Esophagus squamous epithelium (tissue), 5 donors: ENCODE measurements at regions not wholly inside any gene's neighbourhood (a gene's known extent, or its start where the extent isn't known, plus 50 kb on each side); places are given as distances from the start of the nearest gene placed in this dataset.

Experiments
- DNase-seq: peaks from one replicate; lab custom pipeline; 2025; lab: John Stamatoyannopoulos, UW
- H3K27ac ChIP-seq, 4 donors: fragments of 200-600 bp; sonication (generic); one replicate each; pipeline ENCODE4 v1.5.1; 2016 to 2019; ENCODE audit warnings: mild to moderate bottlenecking in 1 of 4
- H3K27me3 ChIP-seq, 4 donors: fragments of 200-600 bp; sonication (generic); 1 replicate in 3 of 4; 2 replicates in 1 of 4; pipeline versions ENCODE4 v1.5.1 to v1.6.0; 2017 to 2021; ENCODE audit warnings: antibody characterized with exemption in 1 of 4
- H3K36me3 ChIP-seq, 3 donors: fragments of 200-600 bp; sonication (generic); one replicate each; pipeline ENCODE4 v1.5.1; 2016 to 2019
- H3K4me1 ChIP-seq, 3 donors: fragments of 200-600 bp; sonication (generic); one replicate each; pipeline ENCODE4 v1.5.1; 2017 to 2019
- H3K4me3 ChIP-seq, 4 donors: fragments of 200-600 bp; sonication (generic); 1 replicate in 3 of 4; 2 replicates in 1 of 4; pipeline ENCODE4 v1.5.1; 2016 to 2019; ENCODE audit warnings: mild to moderate bottlenecking in 2 of 4, moderate library complexity in 1 of 4
- H3K9me3 ChIP-seq, 3 donors: fragments of 200-600 bp; sonication (generic); one replicate each; pipeline ENCODE4 v1.5.1; 2016 to 2019
- POLR2A ChIP-seq, 4 donors: fragments of 450-650 bp; IDR thresholded peaks; one replicate each; pipeline ENCODE4 v1.6.1; 2017; ENCODE audit warnings: antibody characterized with exemption in 4 of 4, mild to moderate bottlenecking in 4 of 4, moderate library complexity in 3 of 4
- WGBS, 2 donors: methylation state at CpG; one replicate each; pipeline ENCODE4 v1.1.5; 2018; 5-methylcytosine and 5-hydroxymethylcytosine counted together
- intact Hi-C: fragments of 100-400 bp; cut with DNase I; formaldehyde crosslinking; loops from one replicate; pipeline ENCODE4 v1.15.0; 2022
- TF ChIP-seq, protein P1 (sequence below), 6 experiments: fragments of 450-650 bp in 4 of 6; fragments of 200-600 bp in 2 of 6; sonication (generic) in 2 of 6; IDR thresholded peaks; one replicate each; pipeline ENCODE4 v1.5.1; 2016 to 2019; ENCODE audit warnings: antibody characterized with exemption in 6 of 6, mild to moderate bottlenecking in 4 of 6, moderate library complexity in 4 of 6
- donor health status: DM: yes; HTN: yes; CAD: no.

DNA sequence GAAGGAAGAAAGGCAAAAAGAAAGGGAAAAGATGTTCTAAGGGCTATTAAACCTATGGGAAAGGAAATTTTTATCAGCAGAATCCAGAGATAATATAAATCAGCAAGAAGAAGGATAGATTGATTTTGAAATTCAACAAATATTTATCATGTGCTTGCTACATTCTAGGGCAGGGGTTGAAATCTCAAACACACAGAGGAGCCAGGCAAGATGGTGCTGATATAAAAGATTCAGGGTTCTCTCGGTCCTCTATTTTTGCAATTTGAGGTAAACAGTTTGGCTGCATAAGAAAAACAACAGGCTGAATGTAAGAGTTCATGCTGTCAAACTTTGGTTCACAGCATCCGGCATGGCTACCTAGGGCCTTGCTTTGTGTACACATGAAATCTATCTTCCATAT lies 109.6 kb upstream of the BMP2 start:
- TF ChIP-seq, protein P1, sequence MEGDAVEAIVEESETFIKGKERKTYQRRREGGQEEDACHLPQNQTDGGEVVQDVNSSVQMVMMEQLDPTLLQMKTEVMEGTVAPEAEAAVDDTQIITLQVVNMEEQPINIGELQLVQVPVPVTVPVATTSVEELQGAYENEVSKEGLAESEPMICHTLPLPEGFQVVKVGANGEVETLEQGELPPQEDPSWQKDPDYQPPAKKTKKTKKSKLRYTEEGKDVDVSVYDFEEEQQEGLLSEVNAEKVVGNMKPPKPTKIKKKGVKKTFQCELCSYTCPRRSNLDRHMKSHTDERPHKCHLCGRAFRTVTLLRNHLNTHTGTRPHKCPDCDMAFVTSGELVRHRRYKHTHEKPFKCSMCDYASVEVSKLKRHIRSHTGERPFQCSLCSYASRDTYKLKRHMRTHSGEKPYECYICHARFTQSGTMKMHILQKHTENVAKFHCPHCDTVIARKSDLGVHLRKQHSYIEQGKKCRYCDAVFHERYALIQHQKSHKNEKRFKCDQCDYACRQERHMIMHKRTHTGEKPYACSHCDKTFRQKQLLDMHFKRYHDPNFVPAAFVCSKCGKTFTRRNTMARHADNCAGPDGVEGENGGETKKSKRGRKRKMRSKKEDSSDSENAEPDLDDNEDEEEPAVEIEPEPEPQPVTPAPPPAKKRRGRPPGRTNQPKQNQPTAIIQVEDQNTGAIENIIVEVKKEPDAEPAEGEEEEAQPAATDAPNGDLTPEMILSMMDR (IDR thresholded peaks at IDR 0.05), result no peak
- no peak for TF ChIP-seq POLR2A (IDR thresholded peaks at IDR 0.05)
- Histone ChIP-seq H3K36me3 (no peaks in the 10 kb centered on the region), H3K27me3 (no peaks in the 10 kb centered on the region), H3K4me3 (no peak overlapping the region), H3K4me1 (peaks cover 0 to 63% (median 13%) of the 10 kb centered on the region in 3 donors), H3K9me3 (no peaks in the 10 kb centered on the region), H3K27ac (no peak overlapping the region)
- 88 to 93% methylated on average over 2 of the region's 2 CpGs for WGBS, 2 donors
- no peak for DNase-seq
- intact Hi-C loops, result no loop called here

DNA sequence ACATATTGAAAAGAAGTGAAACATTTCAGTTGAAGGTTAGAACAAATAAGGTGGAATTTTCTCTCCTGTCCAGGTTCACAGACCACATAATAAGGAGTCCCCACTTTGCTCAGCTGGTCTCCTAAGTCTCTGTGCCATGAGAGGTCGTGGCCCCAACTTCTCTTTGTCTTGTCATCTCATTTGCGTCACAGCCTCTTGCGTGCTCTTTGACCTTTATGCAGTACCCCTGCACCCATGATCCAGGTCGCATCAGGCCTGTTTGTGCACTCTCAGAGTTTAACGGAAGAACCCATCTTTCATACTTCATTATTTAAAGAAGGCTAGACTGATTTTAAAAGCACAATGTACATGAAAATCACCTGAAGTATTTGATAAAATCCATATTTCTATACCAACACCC lies 110.4 kb upstream of the BMP2 start:
- intact Hi-C loops, result no loop called here
- Histone ChIP-seq H3K4me1 (peaks cover 0 to 58% (median 13%) of the 10 kb centered on the region in 3 donors), H3K4me3 (no peak overlapping the region), H3K27me3 (no peaks in the 10 kb centered on the region), H3K36me3 (no peaks in the 10 kb centered on the region), H3K27ac (no peak overlapping the region), H3K9me3 (no peaks in the 10 kb centered on the region)
- TF ChIP-seq POLR2A (IDR thresholded peaks at IDR 0.05), result no peak
- TF ChIP-seq, protein P1 (IDR thresholded peaks at IDR 0.05), result no peak
- 93% methylated on average over 5 of the region's 5 CpGs for WGBS, 2 donors
- no peak for DNase-seq

DNA sequence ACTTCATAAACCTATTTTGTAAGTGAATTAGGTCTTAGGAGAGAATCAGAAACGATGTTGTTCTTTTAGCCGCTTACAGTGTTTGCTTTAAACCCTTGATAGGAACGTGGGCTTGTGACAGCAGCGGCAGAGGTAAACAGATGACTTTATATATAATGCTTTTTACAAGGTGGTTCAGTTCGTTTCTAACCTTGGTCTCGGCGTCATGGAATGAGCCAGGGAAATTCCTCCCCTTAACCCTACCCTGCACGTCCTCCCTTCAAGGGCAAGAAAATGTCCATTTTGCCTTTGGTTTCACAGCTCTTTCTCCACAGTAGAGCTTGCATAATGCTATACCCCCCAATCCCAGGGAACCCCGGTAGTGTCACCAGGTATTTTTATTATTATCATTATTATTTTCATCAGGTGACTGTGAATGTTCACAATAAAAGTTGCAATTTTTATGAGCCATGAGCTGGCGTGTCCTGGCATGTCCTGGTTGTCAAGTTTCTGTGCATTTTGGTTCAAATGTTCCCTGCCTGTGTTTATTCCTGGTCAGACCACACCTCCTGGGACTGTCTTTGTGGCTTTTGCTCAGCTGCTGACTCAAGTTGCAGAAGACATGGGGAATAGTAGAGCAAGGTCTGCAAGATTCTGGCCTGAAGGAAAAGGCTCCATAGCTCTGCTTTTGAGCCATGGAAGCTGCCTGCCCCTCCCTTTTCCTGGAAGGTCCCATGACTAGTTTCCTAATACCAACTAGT lies 112.8 kb upstream of the BMP2 start:
- peaks cover 0 to 58% (median 8%) of the 10 kb centered on the region in 3 donors for H3K4me1 ChIP-seq
- peak overlapping the region; percentile 34 to 65 (median 56) for H3K27ac ChIP-seq
- no peak overlapping the region for H3K4me3 ChIP-seq
- H3K27me3 ChIP-seq, result no peaks in the 10 kb centered on the region
- intact Hi-C loops, result no loop called here
- WGBS, 2 donors, result 40 to 51% methylated on average over 10 of the region's 10 CpGs
- DNase-seq, result no peak
- H3K36me3 ChIP-seq, result no peaks in the 10 kb centered on the region
- no peaks in the 10 kb centered on the region for H3K9me3 ChIP-seq
- TF ChIP-seq, protein P1 (IDR thresholded peaks at IDR 0.05), result no peak
- no peak for TF ChIP-seq POLR2A (IDR thresholded peaks at IDR 0.05)

DNA sequence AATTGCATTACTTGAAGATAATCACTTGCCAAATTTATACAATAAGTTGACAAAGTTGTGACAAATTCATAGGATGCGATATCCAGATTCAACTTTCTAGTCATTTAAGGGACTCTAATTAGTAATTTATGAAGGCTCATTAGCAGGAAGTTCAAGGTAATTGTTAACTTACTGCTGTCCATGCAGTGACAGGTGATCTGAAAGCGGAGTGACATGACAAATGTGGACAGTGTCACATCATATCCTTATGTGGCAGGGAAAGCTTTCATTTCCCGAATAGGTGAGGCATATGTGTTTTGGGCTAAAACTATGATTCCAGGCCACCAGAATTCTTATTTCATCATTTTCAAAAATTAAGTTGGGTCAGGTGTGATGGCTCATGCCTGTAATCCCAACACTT lies 115.9 kb upstream of the BMP2 start:
- H3K4me3 ChIP-seq, result no peak overlapping the region
- intact Hi-C loops, result no loop called here
- DNase-seq, result no peak
- WGBS, 2 donors, result 80 to 83% methylated on average over 3 of the region's 3 CpGs
- H3K27ac ChIP-seq, result peak overlapping the region in 2 of 4 donors; percentile 53 to 64
- no peaks in the 10 kb centered on the region for H3K36me3 ChIP-seq
- peaks cover 0 to 50% (median 8%) of the 10 kb centered on the region in 3 donors for H3K4me1 ChIP-seq
- no peaks in the 10 kb centered on the region for H3K27me3 ChIP-seq
- TF ChIP-seq POLR2A (IDR thresholded peaks at IDR 0.05), result no peak
- TF ChIP-seq, protein P1 (IDR thresholded peaks at IDR 0.05), result no peak
- H3K9me3 ChIP-seq, result no peaks in the 10 kb centered on the region

DNA sequence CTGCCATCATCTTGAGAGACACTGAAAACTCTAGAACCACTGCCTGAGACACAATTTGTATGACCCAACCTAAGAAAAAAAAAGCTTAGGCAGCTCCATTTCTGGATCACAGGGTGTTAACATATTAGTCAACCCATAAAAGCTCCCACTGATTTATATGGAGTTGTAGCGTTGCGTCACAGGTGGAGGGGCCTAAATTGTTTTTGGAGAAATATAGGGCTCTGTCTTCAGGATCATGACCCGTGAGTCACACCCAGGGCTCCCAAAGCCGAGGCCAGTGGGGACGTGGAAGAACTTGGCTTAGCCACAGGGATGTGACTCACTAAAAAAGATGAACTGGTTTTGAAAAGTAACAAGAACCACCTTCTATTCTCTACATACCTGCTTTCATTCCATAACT lies 116.5 kb upstream of the BMP2 start:
- TF ChIP-seq, protein P1 (IDR thresholded peaks at IDR 0.05), result no peak
- no peak for TF ChIP-seq POLR2A (IDR thresholded peaks at IDR 0.05)
- DNase-seq, result no peak
- 17 to 61% methylated on average over 3 to 5 of the region's 5 CpGs for WGBS, 2 donors
- H3K36me3 ChIP-seq, result no peaks in the 10 kb centered on the region
- H3K27me3 ChIP-seq, result no peaks in the 10 kb centered on the region
- H3K27ac ChIP-seq, result peak overlapping the region in 2 of 4 donors; percentile 53 to 64
- peaks cover 0 to 50% (median 8%) of the 10 kb centered on the region in 3 donors for H3K4me1 ChIP-seq
- H3K9me3 ChIP-seq, result no peaks in the 10 kb centered on the region
- no peak overlapping the region for H3K4me3 ChIP-seq
- intact Hi-C loops, result no loop called here
